ENCODE measurements at regions not wholly inside any gene's neighbourhood (a gene's known extent, or its start where the extent isn't known, plus 50 kb on each side); places are given as distances from the start of the nearest gene placed in this dataset.

GRCh38 chr20:12316794-12317193 is 399.1 kb downstream of the BTBD3 start:
- 91 to 98% (median 93%) methylated on average over 2 of the region's 2 CpGs for WGBS, 5 donors
- Histone ChIP-seq H3K27ac (no peak overlapping the region), H3K9me3 (peaks cover 0 to 4% (median 0%) of the 10 kb centered on the region in 8 donors), H3K4me1 (no peaks in the 10 kb centered on the region), H3K4me3 (no peak overlapping the region), H3K27me3 (replicated peaks in 1 of 7) (no peaks in the 10 kb centered on the region), H3K36me3 (no peaks in the 10 kb centered on the region)
- DNase-seq, result no peak
- intact Hi-C loops (cut with DNase I; ENCODE audit: low total_unique reads), result no loop called here
- no peak for TF ChIP-seq POLR2A (IDR thresholded peaks at IDR 0.05)
- TF ChIP-seq CTCF (IDR thresholded peaks at IDR 0.05 in 8 of 11, conservative IDR thresholded peaks at IDR 0.05 in 3 of 11), result no peak
- no peak for TF ChIP-seq POLR2AphosphoS5 (IDR thresholded peaks at IDR 0.05)

GRCh38 chr20:12317433-12317832 is 399.7 kb downstream of the BTBD3 start:
- Histone ChIP-seq H3K9me3 (peaks cover 0 to 4% (median 0%) of the 10 kb centered on the region in 8 donors), H3K4me3 (no peak overlapping the region), H3K4me1 (no peaks in the 10 kb centered on the region), H3K27ac (no peak overlapping the region), H3K36me3 (no peaks in the 10 kb centered on the region), H3K27me3 (replicated peaks in 1 of 7) (no peaks in the 10 kb centered on the region)
- no peak for DNase-seq
- 80 to 92% (median 87%) methylated on average over 2 of the region's 2 CpGs for WGBS, 5 donors
- intact Hi-C loops (cut with DNase I; ENCODE audit: low total_unique reads), result no loop called here
- TF ChIP-seq POLR2A (IDR thresholded peaks at IDR 0.05) (no peak), POLR2AphosphoS5 (IDR thresholded peaks at IDR 0.05) (no peak), CTCF (IDR thresholded peaks at IDR 0.05 in 8 of 11, conservative IDR thresholded peaks at IDR 0.05 in 3 of 11) (no peak)

- Histone ChIP-seq H3K27ac (no peak overlapping the region), H3K9me3 (no peaks in the 10 kb centered on the region), H3K27me3 (replicated peaks in 1 of 7) (no peaks in the 10 kb centered on the region), H3K36me3 (no peaks in the 10 kb centered on the region), H3K4me1 (no peaks in the 10 kb centered on the region), H3K4me3 (no peak overlapping the region)
- no peak for TF ChIP-seq POLR2A (IDR thresholded peaks at IDR 0.05)
- no peak for TF ChIP-seq POLR2AphosphoS5 (IDR thresholded peaks at IDR 0.05)
- TF ChIP-seq CTCF (IDR thresholded peaks at IDR 0.05 in 8 of 11, conservative IDR thresholded peaks at IDR 0.05 in 3 of 11), result no peak
- DNase-seq, result no peak
- WGBS, 5 donors, result 50 to 73% (median 67%) methylated on average over 5 of the region's 5 CpGs
- intact Hi-C loops (cut with DNase I; ENCODE audit: low total_unique reads), result no loop called here
These were observed 400.4 kb downstream of the BTBD3 start for GRCh38 chr20:12318043-12318442.

- Histone ChIP-seq H3K4me1 (no peaks in the 10 kb centered on the region), H3K4me3 (no peak overlapping the region), H3K27ac (no peak overlapping the region), H3K27me3 (replicated peaks in 1 of 7) (no peaks in the 10 kb centered on the region), H3K36me3 (no peaks in the 10 kb centered on the region), H3K9me3 (no peaks in the 10 kb centered on the region)
- TF ChIP-seq CTCF (IDR thresholded peaks at IDR 0.05 in 8 of 11, conservative IDR thresholded peaks at IDR 0.05 in 3 of 11) (no peak), POLR2A (IDR thresholded peaks at IDR 0.05) (no peak), POLR2AphosphoS5 (IDR thresholded peaks at IDR 0.05) (no peak)
- no peak for DNase-seq
- WGBS, 5 donors, result 49 to 78% (median 65%) methylated on average over 2 of the region's 2 CpGs
- intact Hi-C loops (cut with DNase I; ENCODE audit: low total_unique reads), result no loop called here
These were observed 404.0 kb downstream of the BTBD3 start for GRCh38 chr20:12321736-12322135.
